IPS-11a (cell line): ENCODE measurements at regions not wholly inside any gene's neighbourhood (a gene's known extent, or its start where the extent isn't known, plus 50 kb on each side); places are given as distances from the start of the nearest gene placed in this dataset.
"Not testable (repeated sequence)": the region's sequence is repeated elsewhere in the genome, so short reads cannot be mapped to it uniquely, and the experiment has no call there.

Source experiments
- H3K4me3 ChIP-seq: one replicate; pipeline ENCODE4 v1.5.1; 2013; ENCODE audit warnings: low read depth, low read length, control low read depth

DNA sequence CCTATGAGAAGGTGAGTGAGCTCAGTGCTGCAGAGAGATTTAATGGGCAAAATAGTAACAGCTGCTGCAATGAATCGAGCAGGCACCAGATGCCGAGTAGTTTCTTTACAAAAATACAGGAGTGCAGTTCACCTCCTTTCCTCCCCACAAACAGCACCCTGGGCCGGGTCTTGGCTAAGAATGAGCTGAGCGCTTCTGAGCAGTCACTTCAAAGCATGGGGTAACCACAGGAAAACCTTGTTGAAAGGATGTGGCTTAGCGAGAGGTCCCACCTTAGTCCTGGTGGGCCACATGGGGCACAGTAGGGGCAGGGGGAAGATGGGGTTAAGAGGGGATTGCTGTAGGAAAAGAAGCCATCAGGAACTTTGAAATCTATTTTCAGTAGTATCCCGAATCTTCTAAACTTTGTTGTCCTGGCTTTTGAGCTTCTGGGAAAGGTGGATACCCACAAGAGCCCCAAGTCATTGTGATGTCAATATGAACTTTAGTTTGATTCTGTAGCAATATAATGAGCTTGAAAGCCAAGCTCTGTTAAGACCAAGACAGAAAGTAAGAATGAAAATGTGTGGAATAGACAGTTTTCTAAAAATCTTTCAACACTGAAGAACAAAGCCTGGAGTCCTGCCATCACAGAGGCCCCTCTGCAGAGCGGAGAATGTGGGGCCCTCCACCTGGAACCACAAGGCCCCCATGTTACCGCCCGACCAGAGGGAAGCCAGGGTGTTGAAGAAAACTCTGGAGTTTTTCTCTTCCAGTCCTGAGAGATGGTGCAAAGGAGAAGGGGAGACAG is 101.0 kb upstream of the ZNF236 start:
- H3K4me3 ChIP-seq, result no peak overlapping the region

DNA sequence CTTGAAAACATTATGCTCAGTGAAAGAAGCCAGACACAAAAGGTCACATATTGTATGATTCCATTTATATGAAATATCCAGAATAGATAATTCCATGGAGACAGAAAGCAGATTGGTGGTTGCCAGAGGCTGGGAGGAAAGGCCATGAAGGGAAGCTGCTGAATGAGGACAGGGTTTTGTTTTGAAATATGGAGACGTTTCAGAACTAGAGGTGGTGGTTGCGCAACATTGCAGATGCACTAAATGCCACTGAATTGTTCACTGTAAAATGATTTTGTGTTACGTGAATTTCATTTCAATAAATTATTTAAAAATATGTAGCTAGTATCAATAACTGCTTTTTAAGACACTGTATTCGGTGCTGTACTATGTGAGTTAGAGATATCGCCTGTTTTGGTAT is 101.7 kb upstream of the ZNF236 start:
- no peak overlapping the region for H3K4me3 ChIP-seq

DNA sequence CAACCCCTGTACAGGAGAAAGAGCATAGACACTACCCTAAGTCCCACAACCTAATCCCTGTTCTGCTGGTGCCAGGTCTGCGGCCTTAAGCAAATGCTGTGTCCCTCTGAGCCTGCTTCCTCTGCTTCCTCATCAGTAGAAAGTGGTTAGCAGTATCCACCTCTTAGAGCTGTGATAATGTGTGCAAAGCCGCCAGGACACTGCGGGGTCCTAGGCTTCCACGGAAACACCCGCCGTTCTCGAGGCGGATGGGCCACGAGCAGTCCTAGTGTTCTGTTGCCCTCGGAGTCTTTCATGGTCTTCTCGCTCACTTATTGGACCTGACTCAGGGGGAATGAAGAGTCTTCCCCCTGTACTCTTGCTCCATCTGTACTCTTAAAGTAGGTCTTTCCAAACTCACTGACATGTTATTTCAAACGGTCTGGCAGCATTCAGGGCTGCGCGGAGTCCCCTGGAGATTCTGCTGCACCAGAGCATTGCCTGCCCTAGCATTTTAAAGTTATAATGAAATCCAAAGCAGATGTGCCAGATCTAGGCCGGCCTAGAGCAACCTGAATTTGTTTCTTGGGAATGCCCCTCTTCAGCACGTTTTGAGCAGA is 107.2 kb upstream of the ZNF236 start:
- H3K4me3 ChIP-seq, result no peak overlapping the region

DNA sequence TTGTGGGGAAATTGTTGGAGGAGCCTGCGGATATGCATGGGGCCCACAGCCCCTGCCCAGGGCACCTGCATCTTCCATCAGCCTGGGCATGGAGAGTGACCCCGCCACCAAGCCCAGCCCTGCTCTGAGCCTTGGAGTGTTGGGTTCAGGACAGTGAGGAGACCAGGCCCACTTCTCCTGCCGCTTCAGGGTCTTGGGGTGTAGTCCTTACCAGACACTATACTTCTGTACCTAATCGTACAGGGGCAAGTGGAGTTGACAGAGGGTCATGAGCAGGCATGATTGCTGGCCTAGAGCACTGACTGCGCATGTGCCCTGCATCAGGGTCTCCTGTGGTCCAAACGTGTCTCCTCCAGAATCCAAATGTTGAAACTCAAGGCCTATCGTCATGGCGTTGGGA is 108.9 kb upstream of the ZNF236 start:
- no peak overlapping the region for H3K4me3 ChIP-seq

DNA sequence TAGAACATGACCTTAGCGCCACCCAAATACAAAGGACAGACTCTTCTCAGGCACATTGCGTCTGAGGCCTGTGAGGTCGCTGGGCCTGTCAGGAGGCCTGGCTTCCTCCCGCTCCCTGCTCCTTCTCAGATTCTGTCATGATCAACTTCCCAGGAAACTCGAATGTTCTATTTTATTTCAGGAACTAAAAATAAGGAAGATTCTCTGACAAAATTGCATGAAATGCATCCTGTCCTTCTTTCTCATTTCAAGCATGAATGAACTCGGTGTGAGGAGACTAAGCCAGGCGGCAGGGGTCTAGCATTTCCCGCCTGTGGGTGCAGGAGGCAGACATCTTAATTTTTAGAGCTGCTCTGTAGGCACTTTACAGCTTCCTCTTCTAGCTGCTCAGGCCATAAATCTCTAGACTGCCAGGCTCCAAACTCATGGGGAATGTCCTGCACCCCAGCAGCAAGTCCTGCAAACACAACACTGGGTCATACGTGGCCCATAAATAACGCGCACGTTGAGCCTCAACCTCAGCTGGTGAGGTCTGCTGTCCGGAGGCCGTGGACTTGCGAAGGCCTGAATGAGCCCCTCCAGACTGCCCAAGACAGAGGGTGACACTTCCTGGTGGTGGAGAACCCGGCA is 109.7 kb upstream of the ZNF236 start:
- no peak overlapping the region for H3K4me3 ChIP-seq

DNA sequence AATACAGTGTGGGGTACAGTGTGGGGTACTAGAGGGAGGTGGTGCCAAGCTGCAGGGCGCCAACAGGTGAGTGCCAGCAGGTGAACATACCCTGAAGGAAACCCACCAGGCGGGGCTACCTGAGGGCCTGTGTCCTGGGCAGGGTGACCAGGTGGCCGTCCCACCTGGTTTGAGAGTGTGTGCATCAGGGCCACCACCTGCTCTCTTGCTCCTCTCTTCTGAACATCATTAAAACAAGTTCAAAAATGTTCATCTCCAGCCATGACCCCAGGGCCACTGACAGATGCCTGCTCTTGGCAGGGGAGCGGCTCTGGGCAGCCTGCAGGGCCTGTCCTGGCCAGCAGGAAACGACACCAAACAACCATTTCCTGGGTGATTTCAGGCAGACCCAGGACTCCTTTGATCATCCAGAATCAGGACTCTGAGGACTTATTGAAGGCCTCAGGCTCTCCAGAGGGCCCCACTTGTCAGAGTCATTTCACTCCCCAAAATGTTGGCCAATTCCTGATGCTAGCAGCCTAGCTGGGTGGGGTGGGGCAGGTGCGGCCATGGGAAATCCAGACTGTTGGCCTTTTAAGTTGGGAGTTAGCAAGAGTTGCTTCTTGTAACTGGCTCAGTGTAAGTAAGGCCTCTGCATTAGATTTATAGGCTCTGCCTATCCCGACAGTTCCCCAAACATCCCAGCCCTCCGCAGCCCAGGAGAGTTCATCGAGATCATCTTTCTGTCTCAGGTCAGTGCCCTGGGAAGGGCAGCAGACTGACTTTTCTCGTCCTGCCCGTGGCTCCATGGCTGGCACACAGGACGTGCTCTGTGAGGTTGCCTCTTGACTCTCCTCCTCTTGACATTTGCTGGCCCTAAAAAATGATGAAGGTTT is 111.5 kb upstream of the ZNF236 start:
- no peak overlapping the region for H3K4me3 ChIP-seq

DNA sequence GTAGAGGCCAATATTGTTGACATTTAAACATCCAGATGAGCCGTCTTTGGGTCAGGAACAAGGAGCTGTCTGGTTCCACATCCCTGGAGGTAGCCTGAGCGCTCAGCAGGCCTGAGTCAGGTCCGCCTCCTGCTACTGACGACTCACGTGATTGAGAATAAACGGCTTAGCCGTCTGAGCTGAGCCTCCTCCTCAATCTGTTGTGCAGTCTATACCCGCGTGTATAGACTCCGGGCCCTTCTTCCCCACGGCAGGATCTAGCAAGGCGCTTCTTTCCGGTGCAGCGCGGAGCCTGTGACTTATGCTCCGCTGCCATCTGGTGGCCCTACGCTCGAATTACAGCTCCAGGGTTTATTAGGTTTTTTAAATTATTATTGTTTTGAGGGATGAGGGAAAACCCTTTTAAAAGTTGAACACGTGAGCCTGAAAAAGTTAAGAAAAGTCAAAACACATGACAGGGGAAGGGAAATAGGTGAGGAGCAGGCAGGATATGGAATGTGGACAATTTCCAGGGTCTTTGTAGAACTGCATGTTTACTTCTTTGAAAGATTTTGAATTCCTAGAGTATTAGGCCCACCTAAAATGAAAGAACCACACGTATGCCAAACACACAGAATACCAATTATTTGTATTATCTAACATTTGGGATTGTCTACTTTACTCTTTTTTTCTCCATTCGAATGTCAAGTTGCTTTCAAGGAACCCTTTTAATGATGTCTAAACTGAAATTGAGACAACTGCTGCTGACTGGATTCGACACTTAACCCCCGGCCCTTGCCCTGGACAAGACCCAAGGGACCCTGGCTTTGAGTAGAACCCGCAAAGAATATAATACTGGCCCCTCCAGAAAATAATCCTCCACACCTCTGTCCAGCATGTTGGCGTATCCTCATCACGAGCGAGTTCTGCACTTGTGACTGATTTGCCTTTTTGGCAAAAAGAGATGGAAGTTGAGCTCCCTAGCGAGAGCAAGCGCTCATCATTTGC is 112.4 kb upstream of the ZNF236 start:
- H3K4me3 ChIP-seq, result no peak overlapping the region

DNA sequence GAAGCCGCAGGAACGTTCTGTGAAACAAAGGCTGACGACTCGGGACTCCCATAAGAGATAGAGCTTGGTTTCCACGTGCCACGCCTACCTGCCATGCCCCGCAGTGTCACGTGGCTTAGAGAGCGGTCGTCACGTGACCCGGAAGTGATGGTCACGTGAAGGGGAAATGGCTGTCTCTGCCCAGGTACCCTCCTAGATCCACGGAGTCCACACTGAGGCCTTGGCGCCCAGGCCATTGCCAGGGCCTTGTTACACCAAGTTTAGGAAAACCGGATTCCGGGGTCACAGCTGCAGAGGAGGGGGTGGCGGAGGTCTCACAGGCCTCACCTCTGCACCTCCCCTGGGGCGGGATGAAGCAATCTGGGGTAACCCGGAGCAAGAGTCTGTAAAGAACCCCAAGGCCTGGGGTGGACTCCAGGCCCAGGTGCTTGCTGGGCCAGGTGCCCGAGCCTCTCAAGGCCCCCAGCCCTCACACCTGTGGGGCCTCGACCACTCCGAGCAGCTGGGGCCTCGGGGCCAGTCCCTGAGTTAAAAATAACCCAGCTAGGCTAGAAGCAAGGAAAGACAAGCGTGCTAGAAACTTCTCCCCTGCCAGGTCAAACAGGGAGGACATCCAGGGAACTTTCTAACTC is 113.5 kb upstream of the ZNF236 start:
- H3K4me3 ChIP-seq, result no peak overlapping the region

DNA sequence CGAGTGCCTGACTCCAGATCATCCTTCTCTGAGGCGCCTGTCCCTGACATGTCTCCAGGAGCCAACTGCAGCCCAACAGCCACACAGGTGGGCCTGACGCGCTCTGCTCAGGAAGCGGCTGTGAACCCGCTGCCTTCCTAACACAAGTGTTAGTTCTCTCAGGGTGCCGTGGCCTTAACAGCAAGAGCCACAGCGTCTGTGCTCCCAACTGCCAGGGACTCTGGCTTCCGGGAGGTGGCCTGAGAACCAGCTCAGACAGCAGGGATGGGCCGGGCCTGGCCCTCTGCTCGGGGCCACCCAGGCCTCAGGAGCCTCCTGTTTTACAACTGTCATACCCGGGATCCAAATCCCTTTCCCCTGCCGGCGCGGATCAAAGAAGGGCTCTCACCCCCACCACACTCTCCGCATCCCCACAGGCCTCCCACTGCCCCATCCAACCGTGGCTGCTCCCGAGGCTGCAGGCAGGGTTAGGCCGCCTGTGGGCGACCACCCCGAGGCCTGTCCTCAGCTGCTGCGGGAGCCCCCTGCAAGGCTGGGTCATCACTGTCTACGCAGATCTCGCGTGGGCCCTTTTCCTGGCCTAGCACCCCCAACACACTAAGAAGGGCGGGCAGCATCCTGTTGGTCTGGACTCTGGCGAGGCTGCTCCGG is 114.2 kb upstream of the ZNF236 start:
- H3K4me3 ChIP-seq, result no peak overlapping the region

DNA sequence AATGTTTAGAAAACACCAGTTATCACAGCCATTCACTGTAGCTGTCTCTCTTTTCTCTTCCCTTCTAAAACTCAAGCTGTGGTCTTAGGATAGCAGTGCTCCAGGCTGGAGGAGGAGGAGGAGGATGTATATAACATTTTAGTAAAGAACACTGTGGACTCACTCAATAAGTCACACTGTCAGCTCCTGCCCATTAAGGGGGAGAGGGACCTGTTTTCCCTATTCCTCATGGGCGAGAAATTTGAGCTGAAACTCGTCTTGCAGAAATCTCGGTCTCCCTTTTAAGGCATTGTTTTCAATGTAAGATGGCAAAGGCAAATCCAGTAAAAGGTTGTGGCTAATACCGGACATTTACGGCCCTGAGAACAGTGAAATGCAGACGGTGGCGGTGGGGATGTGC is 114.8 kb upstream of the ZNF236 start:
- H3K4me3 ChIP-seq, result no peak overlapping the region

DNA sequence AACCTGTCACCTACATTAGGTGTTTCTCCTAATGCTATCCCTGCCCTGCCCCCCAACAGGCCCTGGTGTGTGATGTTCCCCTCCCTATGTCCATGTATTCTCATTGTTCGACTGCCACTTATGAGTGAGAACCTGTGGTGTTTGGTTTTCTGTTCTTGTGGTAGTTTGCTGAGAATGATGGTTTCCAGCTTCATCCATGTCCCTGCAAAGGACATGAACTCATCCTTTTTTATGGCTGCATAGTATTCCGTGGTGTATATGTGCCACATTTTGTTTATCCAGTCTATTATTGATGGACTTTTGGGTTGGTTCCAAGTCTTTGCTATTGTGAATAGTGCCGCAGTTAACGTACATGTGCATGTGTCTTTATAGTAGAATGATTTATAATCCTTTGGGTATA is 117.8 kb upstream of the ZNF236 start:
- not testable (repeated sequence) for H3K4me3 ChIP-seq

DNA sequence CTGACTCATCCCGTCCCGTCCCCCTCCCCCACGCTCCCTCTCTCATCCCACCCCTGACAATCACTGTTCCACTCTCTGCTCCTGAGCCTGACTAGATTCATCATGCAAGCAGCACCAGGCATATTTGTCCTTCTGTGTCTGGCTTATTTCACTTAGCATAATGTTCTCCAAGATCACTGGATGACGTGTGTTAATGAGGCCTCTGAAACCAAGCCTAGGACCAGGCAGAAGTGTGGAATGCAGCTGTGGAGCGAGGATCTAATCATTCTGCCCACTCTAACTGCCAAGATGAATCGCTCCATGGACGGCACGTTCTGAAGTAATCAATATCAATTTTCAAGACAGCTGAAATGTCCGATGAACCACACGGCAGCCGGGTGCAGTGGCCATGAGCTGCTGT is 122.4 kb upstream of the ZNF236 start:
- H3K4me3 ChIP-seq, result no peak overlapping the region

DNA sequence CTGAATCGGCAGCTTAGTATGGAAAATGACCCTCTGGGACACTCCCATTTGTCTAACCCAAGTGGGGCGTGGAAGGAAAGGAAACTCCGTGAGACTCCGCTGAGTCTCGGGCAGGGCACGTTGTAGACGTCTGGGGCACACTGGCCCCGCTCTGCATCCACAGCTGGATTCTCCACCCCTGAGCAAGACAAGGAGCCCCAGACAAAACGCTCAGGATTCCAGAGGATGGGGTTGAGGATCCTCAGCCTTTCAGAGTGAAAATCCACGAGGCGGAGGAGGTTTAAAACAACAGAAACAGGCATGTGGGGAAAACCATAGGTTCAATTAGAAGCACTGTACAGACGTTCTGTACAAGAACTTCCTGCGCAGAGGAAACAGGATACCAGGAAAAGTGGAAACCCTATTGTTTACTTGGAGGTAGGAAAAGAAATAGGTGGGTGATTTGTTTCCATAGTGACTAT is 124.9 kb upstream of the ZNF236 start:
- H3K4me3 ChIP-seq, result no peak overlapping the region

DNA sequence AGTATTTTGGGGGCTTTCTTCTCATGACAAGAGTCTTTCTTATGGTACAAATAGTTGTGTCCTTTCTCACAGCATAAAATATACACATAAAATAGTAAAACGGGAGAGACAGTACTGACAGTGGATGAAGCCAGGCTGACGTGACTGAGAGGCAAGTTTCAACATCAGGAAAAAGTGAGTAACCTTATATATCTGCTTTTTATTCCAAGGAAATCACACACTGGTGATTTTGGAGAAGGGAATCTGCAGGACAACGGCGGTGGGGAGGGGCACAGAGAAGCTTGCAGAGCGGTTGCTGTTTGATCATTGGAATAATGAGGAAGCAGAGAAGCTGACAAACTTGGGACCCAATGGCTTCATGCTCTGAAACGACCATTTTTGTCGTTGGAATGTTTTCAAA is 130.6 kb upstream of the ZNF236 start:
- H3K4me3 ChIP-seq, result no peak overlapping the region

DNA sequence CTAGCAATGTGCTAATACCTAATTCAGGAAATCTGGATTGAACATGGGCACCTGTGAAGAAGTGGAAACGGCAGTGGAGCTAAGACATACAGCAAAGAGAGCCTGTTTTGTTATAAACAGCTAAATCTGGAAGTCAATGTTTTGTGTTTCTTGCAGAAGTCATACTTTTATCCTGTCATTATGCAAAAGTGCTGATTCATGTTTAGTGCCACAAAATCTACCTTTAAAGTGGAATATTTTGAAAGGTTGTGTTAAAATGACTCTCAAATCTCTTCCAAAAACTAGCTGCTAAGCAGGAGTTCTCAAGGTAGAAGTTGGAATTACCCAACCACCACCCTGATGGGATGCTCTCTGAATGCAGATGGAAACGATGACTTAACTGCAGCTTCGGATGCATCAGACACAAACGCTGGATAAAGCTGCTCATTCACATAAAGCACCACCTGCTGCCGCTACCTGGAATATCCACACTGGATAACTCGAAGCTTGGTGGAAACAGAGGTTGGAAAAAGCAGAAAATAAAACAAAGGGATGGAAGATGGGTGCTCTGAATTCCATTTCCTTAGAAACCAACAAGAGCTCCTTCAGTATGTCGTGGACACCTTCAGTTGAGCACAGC is 132.6 kb upstream of the ZNF236 start:
- no peak overlapping the region for H3K4me3 ChIP-seq

DNA sequence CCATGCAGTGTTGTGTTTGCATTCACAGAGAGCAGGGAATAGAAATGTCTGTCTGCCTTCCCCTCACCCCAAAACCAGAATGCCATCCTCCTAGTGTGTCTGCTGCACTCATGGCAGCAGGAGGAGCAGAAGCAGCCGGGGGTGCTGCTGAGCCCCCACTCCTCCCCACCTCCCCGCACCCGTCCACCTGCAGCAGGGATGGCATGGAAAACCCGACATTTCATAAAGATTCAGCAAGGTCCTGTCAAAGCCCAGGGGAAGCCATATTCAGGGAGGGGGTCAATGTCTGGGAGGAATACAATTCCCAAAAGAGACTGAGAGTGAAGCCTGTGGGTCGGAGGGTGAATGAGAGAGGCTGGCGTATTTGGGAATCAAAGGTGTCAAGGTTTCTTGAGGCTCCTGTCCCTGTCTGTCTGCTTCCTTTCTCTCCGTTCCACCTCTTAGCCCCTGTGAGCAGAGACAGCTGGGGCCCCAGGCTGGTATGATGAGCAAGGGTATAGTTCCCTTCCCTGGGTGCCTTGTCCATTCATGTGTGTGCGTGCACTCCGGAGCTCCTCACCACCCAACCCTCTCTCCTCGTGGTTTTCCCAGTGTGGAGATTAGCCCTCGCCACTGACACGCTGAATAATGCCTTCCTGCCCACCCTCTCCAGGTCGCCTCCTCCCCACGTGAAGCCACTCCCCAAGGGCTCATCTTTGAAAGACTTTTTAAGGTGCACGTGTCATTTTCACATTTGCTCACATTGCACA is 133.5 kb upstream of the ZNF236 start:
- H3K4me3 ChIP-seq, result no peak overlapping the region

DNA sequence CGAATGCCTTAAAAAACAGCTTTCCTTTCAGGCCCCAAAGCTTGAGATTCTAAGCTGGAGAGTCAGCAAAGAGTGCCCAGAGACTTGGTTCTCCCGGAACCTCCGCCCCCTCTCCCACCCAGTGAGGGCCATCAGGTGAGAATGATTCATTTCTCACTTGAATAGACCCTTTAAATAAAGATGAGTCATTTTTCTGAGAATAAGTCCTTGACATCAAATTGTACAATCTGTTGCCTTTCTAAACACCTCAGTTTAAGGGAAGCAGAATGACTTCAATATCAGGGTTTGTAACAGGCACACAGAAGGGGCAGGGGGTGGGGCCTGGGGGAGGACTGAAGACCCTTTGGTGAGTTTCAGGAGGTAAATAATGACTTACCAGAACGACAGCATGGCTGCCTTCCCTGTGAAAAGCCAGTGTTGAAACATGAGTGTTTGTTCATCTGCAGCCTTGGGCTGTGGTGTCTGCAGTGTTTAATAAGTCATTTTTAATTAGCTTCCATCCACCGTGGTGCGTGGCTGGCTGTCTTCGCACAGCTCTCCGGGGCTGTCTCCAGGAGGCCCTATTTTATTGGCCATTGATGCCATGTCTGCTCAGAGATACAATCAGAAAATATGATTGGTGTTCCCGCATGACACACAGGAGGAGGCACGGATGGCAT is 134.9 kb upstream of the ZNF236 start:
- H3K4me3 ChIP-seq, result no peak overlapping the region
